ENCODE measurements at regions not wholly inside any gene's neighbourhood (a gene's known extent, or its start where the extent isn't known, plus 50 kb on each side); places are given as distances from the start of the nearest gene placed in this dataset.
"Not testable (repeated sequence)": the region's sequence is repeated elsewhere in the genome, so short reads cannot be mapped to it uniquely, and the experiment has no call there.

DNA sequence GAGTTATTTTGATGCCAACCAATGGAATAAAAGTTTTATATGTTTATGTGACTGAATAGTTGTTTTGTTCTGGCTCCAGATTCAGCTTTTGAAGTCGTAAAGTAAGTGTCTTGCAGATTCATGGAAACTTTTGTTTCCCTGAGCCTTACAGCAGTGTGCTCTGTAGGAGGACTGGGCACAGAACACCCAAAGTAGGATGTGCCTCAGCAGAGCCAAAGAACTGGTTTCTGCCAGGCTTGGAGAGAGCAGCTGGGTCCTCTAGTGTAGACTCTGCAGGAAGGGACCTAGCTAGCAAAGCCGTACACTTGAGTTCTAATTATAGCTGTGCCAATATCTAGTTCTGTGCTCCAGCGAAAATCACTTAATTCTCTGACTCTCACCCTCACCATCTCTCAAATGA lies 261.2 kb upstream of the DNAJC19 start:
- H3K27me3 ChIP-seq (ENCODE audit: low read length), result no peaks in the 10 kb centered on the region
- no peak overlapping the region for H3K4me3 ChIP-seq (ENCODE audit: low read length)
- no peaks in the 10 kb centered on the region for H3K79me2 ChIP-seq (ENCODE audit: low read length)
- H3K36me3 ChIP-seq (ENCODE audit: insufficient read depth, low read length), result no peaks in the 10 kb centered on the region
- H3K27ac ChIP-seq (ENCODE audit: low read length), result no peak overlapping the region
- no peaks in the 10 kb centered on the region for H4K20me1 ChIP-seq (ENCODE audit: insufficient read depth, low read depth, low read length)
- no peak overlapping the region for H2AFZ ChIP-seq (ENCODE audit: low read length)
- no peaks in the 10 kb centered on the region for H3K4me1 ChIP-seq (ENCODE audit: low read length)
- H3K9me2 ChIP-seq (replicated peaks; ENCODE audit: insufficient read depth, low read length), result no peaks in the 10 kb centered on the region
- no peak overlapping the region for H3K9ac ChIP-seq (ENCODE audit: low read length)
- no peak for DNase-seq
- no peak overlapping the region for H3K4me2 ChIP-seq (ENCODE audit: low read depth, low read length, poor library complexity, severe bottlenecking)
- H3K9me3 ChIP-seq (ENCODE audit: low read length), result no peaks in the 10 kb centered on the region

DNA sequence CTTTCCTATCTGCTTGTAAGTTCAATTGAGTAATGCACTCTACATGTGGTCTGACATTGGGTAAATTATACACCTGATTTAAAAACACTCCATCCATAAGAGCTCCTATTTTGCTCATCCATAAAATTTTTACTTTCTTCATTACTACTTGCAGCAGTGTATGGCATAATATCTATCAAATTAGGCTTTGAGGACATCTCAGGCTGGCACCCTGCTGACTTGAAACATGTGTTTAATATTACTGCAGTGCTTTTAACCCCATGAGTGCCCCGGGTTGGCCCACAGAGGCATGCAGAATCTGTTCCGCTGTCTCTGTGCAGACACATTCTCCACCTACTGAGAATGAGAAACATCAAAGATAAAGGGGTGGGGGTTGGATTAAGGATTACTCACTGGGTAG lies 249.9 kb upstream of the DNAJC19 start:
- no peaks in the 10 kb centered on the region for H3K9me3 ChIP-seq (ENCODE audit: low read length)
- H3K9ac ChIP-seq (ENCODE audit: low read length), result no peak overlapping the region
- H2AFZ ChIP-seq (ENCODE audit: low read length), result no peak overlapping the region

DNA sequence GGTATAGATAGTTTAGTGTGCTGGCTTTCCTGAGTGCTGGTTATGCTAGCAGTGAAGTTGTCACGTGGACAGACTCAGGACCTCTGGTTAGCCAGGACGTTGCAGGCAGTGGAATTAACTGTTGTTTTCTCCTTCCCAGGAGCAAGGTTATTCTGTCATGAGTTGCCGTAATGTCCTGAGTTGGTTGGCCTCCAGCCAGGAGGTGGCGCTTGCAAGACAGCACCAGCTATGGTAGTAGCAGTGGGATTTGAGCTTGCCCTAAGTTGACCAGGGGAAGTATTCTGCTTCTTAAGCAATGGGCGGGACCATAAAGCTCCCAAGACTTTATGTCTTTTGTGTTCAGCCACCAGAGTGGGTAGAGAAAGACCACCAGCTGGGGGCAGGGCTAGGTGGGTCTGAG lies 240.7 kb upstream of the DNAJC19 start:
- Histone ChIP-seq H2AFZ (ENCODE audit: low read length) (no peak overlapping the region), H3K36me3 (ENCODE audit: insufficient read depth, low read length) (no peaks in the 10 kb centered on the region), H3K27ac (ENCODE audit: low read length) (no peak overlapping the region), H3K27me3 (ENCODE audit: low read length) (no peaks in the 10 kb centered on the region), H3K79me2 (ENCODE audit: low read length) (no peaks in the 10 kb centered on the region), H3K4me3 (ENCODE audit: low read length) (no peak overlapping the region), H3K4me1 (ENCODE audit: low read length) (no peaks in the 10 kb centered on the region), H3K9me2 (replicated peaks; ENCODE audit: insufficient read depth, low read length) (no peaks in the 10 kb centered on the region), H3K4me2 (ENCODE audit: low read depth, low read length, poor library complexity, severe bottlenecking) (no peak overlapping the region), H3K9me3 (ENCODE audit: low read length) (no peaks in the 10 kb centered on the region), H3K9ac (ENCODE audit: low read length) (no peak overlapping the region), H4K20me1 (ENCODE audit: insufficient read depth, low read depth, low read length) (no peaks in the 10 kb centered on the region)
- peak; percentile 56 for DNase-seq

More for the DNA sequence above, 249.9 kb upstream of the DNAJC19 start:
- no peaks in the 10 kb centered on the region for H3K9me2 ChIP-seq (replicated peaks; ENCODE audit: insufficient read depth, low read length)
- peaks cover 6% of the 10 kb centered on the region for H3K4me1 ChIP-seq (ENCODE audit: low read length)
- no peaks in the 10 kb centered on the region for H3K36me3 ChIP-seq (ENCODE audit: insufficient read depth, low read length)
- no peak for DNase-seq
- no peak overlapping the region for H3K27ac ChIP-seq (ENCODE audit: low read length)
- no peak overlapping the region for H3K4me2 ChIP-seq (ENCODE audit: low read depth, low read length, poor library complexity, severe bottlenecking)
- H3K27me3 ChIP-seq (ENCODE audit: low read length), result no peaks in the 10 kb centered on the region
- H3K4me3 ChIP-seq (ENCODE audit: low read length), result no peak overlapping the region
- no peaks in the 10 kb centered on the region for H3K79me2 ChIP-seq (ENCODE audit: low read length)
- H4K20me1 ChIP-seq (ENCODE audit: insufficient read depth, low read depth, low read length), result no peaks in the 10 kb centered on the region

DNA sequence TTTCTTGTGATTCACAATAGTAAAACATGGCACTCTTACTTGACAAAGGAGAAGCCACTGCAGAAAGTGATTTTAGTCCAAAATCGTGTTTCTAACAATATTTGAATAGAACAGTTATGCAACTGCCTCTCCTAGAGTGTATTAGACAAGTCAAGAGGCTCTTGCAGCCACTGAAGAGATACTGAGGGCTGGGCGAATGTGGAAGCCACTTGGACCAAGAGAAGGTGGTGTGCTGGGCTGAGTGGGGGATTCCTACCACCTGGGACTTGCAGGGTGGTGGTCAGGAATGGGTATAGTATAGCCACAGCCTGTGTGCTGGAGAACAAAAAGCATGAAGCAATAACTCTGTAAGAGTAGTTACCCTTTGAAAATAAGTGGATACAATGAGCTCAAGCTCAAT lies 223.8 kb upstream of the DNAJC19 start:
- no peak for DNase-seq
- H3K9ac ChIP-seq (ENCODE audit: low read length), result no peak overlapping the region
- H3K4me3 ChIP-seq (ENCODE audit: low read length), result no peak overlapping the region
- no peak overlapping the region for H3K27ac ChIP-seq (ENCODE audit: low read length)
- H3K27me3 ChIP-seq (ENCODE audit: low read length), result no peaks in the 10 kb centered on the region
- no peak overlapping the region for H3K4me2 ChIP-seq (ENCODE audit: low read depth, low read length, poor library complexity, severe bottlenecking)
- no peaks in the 10 kb centered on the region for H3K36me3 ChIP-seq (ENCODE audit: insufficient read depth, low read length)
- H3K9me2 ChIP-seq (replicated peaks; ENCODE audit: insufficient read depth, low read length), result no peaks in the 10 kb centered on the region
- no peaks in the 10 kb centered on the region for H3K79me2 ChIP-seq (ENCODE audit: low read length)
- H3K4me1 ChIP-seq (ENCODE audit: low read length), result no peaks in the 10 kb centered on the region
- no peak overlapping the region for H2AFZ ChIP-seq (ENCODE audit: low read length)
- H3K9me3 ChIP-seq (ENCODE audit: low read length), result no peaks in the 10 kb centered on the region
- no peaks in the 10 kb centered on the region for H4K20me1 ChIP-seq (ENCODE audit: insufficient read depth, low read depth, low read length)

DNA sequence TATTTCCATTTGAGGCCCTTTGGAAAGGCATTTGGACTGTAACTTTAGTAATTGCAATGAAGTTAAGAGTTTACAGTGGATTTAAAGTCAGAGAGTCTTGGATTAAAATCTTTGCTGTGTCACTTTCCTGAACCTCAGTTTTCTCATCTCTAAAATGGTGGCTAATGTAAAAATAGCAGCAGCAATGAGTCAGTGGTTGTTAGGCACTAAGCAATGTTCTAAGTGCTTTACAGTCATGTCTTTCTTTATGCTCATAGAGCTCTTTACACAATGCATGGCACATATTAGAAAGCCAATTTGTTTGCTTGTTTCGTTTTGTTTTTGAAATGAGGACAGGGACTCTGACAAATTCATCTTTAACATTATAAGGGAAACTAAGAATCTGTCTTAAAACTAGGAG lies 222.7 kb upstream of the DNAJC19 start:
- Histone ChIP-seq H3K4me2 (ENCODE audit: low read depth, low read length, poor library complexity, severe bottlenecking) (no peak overlapping the region), H3K4me3 (ENCODE audit: low read length) (no peak overlapping the region), H3K9me3 (ENCODE audit: low read length) (no peaks in the 10 kb centered on the region), H2AFZ (ENCODE audit: low read length) (no peak overlapping the region), H3K27me3 (ENCODE audit: low read length) (no peaks in the 10 kb centered on the region), H3K9me2 (replicated peaks; ENCODE audit: insufficient read depth, low read length) (no peaks in the 10 kb centered on the region), H3K9ac (ENCODE audit: low read length) (no peak overlapping the region), H3K4me1 (ENCODE audit: low read length) (no peaks in the 10 kb centered on the region), H3K79me2 (ENCODE audit: low read length) (no peaks in the 10 kb centered on the region), H3K36me3 (ENCODE audit: insufficient read depth, low read length) (no peaks in the 10 kb centered on the region), H3K27ac (ENCODE audit: low read length) (no peak overlapping the region), H4K20me1 (ENCODE audit: insufficient read depth, low read depth, low read length) (no peaks in the 10 kb centered on the region)
- no peak for DNase-seq

DNA sequence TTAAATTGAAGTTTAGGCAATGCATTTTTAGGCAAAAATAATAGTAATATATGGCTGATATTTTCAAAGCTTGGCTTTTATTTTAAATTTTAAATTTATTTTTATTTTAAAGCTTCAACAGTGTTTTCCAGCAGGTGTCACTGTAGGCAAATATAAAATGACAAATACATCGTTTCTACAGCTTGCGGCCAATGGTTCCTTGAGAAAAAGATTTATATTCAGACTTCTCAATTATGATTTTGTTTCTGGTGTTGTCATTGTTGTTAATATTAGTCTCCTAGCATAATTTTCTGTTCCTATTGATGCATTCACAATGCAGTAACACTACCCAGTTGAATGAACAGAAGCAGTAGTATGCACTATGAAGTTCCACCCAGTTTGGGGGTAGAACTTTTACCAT lies 220.7 kb upstream of the DNAJC19 start:
- no peak overlapping the region for H2AFZ ChIP-seq (ENCODE audit: low read length)
- H3K9me2 ChIP-seq (replicated peaks; ENCODE audit: insufficient read depth, low read length), result no peaks in the 10 kb centered on the region
- no peak overlapping the region for H3K4me3 ChIP-seq (ENCODE audit: low read length)
- peak; percentile 61 for DNase-seq
- H3K27me3 ChIP-seq (ENCODE audit: low read length), result no peaks in the 10 kb centered on the region
- H3K27ac ChIP-seq (ENCODE audit: low read length), result no peak overlapping the region
- no peaks in the 10 kb centered on the region for H3K4me1 ChIP-seq (ENCODE audit: low read length)
- H4K20me1 ChIP-seq (ENCODE audit: insufficient read depth, low read depth, low read length), result no peaks in the 10 kb centered on the region
- no peaks in the 10 kb centered on the region for H3K9me3 ChIP-seq (ENCODE audit: low read length)
- H3K9ac ChIP-seq (ENCODE audit: low read length), result no peak overlapping the region
- H3K4me2 ChIP-seq (ENCODE audit: low read depth, low read length, poor library complexity, severe bottlenecking), result no peak overlapping the region
- no peaks in the 10 kb centered on the region for H3K79me2 ChIP-seq (ENCODE audit: low read length)
- no peaks in the 10 kb centered on the region for H3K36me3 ChIP-seq (ENCODE audit: insufficient read depth, low read length)

DNA sequence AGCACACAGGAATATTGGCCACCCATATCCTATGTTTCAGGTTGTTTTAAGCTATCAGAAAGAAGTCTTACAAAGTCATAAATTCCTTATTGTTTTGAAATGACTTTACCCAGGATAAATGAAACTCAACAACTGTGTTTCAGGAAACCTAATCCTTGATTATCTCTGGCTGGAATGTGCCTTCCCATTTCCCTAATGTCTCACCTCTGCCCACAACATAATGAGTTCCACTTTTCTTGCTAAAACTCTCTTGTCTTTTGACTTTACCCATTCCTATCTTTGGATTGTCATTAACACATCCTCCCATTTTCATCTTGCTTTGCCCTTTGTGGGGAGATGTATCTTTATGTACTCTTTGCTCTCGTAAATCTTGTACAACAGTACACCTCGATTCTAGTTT lies 200.0 kb upstream of the DNAJC19 start:
- H3K4me1 ChIP-seq (ENCODE audit: low read length), result no peaks in the 10 kb centered on the region
- no peaks in the 10 kb centered on the region for H3K27me3 ChIP-seq (ENCODE audit: low read length)
- no peaks in the 10 kb centered on the region for H4K20me1 ChIP-seq (ENCODE audit: insufficient read depth, low read depth, low read length)
- H3K4me3 ChIP-seq (ENCODE audit: low read length), result no peak overlapping the region
- no peaks in the 10 kb centered on the region for H3K9me3 ChIP-seq (ENCODE audit: low read length)
- H2AFZ ChIP-seq (ENCODE audit: low read length), result no peak overlapping the region
- H3K9ac ChIP-seq (ENCODE audit: low read length), result no peak overlapping the region
- H3K27ac ChIP-seq (ENCODE audit: low read length), result no peak overlapping the region
- no peaks in the 10 kb centered on the region for H3K36me3 ChIP-seq (ENCODE audit: insufficient read depth, low read length)
- H3K79me2 ChIP-seq (ENCODE audit: low read length), result no peaks in the 10 kb centered on the region
- no peak overlapping the region for H3K4me2 ChIP-seq (ENCODE audit: low read depth, low read length, poor library complexity, severe bottlenecking)
- no peaks in the 10 kb centered on the region for H3K9me2 ChIP-seq (replicated peaks; ENCODE audit: insufficient read depth, low read length)
- no peak for DNase-seq

DNA sequence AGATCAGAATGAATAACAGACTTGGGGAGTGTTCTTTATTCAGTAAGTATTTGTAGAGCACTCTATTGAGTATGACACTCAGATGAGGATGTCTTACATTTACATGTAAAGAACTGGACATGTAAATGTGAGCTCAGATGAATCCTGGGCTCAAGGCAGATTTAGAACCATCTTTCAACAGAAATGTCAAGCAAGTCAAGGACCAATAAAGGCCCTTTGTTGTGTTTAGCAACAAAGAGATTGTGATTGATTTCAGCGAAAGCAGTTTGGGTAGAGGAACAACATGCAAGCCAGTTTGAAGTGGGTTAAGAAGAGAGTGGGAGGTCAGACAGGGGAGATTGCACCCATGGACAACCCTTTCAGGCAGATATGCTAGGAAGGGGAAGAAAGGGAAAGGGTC lies 194.2 kb upstream of the DNAJC19 start:
- Histone ChIP-seq H4K20me1 (ENCODE audit: insufficient read depth, low read depth, low read length) (no peaks in the 10 kb centered on the region), H3K9me2 (replicated peaks; ENCODE audit: insufficient read depth, low read length) (no peaks in the 10 kb centered on the region), H3K9ac (ENCODE audit: low read length) (no peak overlapping the region), H3K4me2 (ENCODE audit: low read depth, low read length, poor library complexity, severe bottlenecking) (no peak overlapping the region), H3K79me2 (ENCODE audit: low read length) (no peaks in the 10 kb centered on the region), H2AFZ (ENCODE audit: low read length) (no peak overlapping the region), H3K27ac (ENCODE audit: low read length) (no peak overlapping the region), H3K4me1 (ENCODE audit: low read length) (no peaks in the 10 kb centered on the region), H3K27me3 (ENCODE audit: low read length) (no peaks in the 10 kb centered on the region), H3K4me3 (ENCODE audit: low read length) (no peak overlapping the region), H3K36me3 (ENCODE audit: insufficient read depth, low read length) (no peaks in the 10 kb centered on the region), H3K9me3 (ENCODE audit: low read length) (no peaks in the 10 kb centered on the region)
- no peak for DNase-seq

DNA sequence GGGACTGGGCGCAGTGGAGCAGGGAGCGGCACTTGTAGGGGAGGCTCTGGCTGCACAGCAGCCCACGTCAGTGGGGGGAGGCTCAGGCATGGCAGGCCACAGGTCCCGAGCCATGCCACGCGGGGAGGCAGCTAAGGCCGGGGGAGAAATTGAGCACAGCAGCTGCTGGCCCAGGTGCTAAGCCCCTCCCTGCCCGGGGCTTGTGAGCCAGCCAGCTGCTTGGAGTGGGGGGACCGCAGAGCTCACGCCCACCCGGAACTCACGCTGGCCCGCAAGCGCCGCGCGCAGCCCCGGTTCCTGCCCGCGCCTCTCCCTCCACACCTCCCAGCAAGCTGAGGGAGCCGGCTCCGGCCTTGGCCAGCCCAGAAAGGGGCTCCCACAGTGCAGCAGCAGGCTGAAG lies 193.5 kb upstream of the DNAJC19 start:
- H3K4me2 ChIP-seq (ENCODE audit: low read depth, low read length, poor library complexity, severe bottlenecking); H3K4me3 ChIP-seq (ENCODE audit: low read length); H3K9ac ChIP-seq (ENCODE audit: low read length); DNase-seq; H4K20me1 ChIP-seq (ENCODE audit: insufficient read depth, low read depth, low read length); H3K27me3 ChIP-seq (ENCODE audit: low read length); H3K9me3 ChIP-seq (ENCODE audit: low read length); H3K79me2 ChIP-seq (ENCODE audit: low read length); H3K27ac ChIP-seq (ENCODE audit: low read length); H3K36me3 ChIP-seq (ENCODE audit: insufficient read depth, low read length); H3K4me1 ChIP-seq (ENCODE audit: low read length); H3K9me2 ChIP-seq (replicated peaks; ENCODE audit: insufficient read depth, low read length); H2AFZ ChIP-seq (ENCODE audit: low read length): not testable (repeated sequence)
